BLaER1 treated with 17β-estradiol and CSF1 and Interleukin-3, amounts not matched to agents 10 nM and 100 nM (cell line): ENCODE measurements at regions not wholly inside any gene's neighbourhood (a gene's known extent, or its start where the extent isn't known, plus 50 kb on each side); places are given as distances from the start of the nearest gene placed in this dataset.

Experiments
- H3K27ac ChIP-seq, 11 experiments: shearing (Covaris generic); formaldehyde crosslinking; 2 replicates each; pipeline ENCODE4 v1.8.1; 2022
- H3K27me3 ChIP-seq, 11 experiments: shearing (Covaris generic); formaldehyde crosslinking; 2 replicates each; pipeline ENCODE4 v1.8.1; 2022
- H3K36me3 ChIP-seq, 11 experiments: shearing (Covaris generic); formaldehyde crosslinking; 2 replicates each; pipeline ENCODE4 v1.8.1; 2022
- H3K4me1 ChIP-seq, 10 experiments: shearing (Covaris generic); formaldehyde crosslinking; 2 replicates each; pipeline ENCODE4 v1.8.1; 2022
- H3K4me2 ChIP-seq, 11 experiments: shearing (Covaris generic); formaldehyde crosslinking; 2 replicates each; pipeline ENCODE4 v1.8.1; 2022
- H3K4me3 ChIP-seq, 10 experiments: shearing (Covaris generic); formaldehyde crosslinking; 2 replicates each; pipeline ENCODE4 v1.8.1; 2022
- H3K9ac ChIP-seq, 11 experiments: shearing (Covaris generic); formaldehyde crosslinking; 2 replicates each; pipeline ENCODE4 v1.8.1; 2022
- H3K9me3 ChIP-seq, 11 experiments: shearing (Covaris generic); formaldehyde crosslinking; replicated peaks in 1 of 11; 2 replicates each; pipeline ENCODE4 v1.8.1; 2022
- H4K20me1 ChIP-seq, 11 experiments: shearing (Covaris generic); formaldehyde crosslinking; 2 replicates each; pipeline ENCODE4 v1.8.1; 2022
- Cebpa-rat ChIP-seq, 11 experiments: shearing (Covaris generic); IDR thresholded peaks; 2 replicates each; pipeline ENCODE4 v1.8.1; 2022

DNA sequence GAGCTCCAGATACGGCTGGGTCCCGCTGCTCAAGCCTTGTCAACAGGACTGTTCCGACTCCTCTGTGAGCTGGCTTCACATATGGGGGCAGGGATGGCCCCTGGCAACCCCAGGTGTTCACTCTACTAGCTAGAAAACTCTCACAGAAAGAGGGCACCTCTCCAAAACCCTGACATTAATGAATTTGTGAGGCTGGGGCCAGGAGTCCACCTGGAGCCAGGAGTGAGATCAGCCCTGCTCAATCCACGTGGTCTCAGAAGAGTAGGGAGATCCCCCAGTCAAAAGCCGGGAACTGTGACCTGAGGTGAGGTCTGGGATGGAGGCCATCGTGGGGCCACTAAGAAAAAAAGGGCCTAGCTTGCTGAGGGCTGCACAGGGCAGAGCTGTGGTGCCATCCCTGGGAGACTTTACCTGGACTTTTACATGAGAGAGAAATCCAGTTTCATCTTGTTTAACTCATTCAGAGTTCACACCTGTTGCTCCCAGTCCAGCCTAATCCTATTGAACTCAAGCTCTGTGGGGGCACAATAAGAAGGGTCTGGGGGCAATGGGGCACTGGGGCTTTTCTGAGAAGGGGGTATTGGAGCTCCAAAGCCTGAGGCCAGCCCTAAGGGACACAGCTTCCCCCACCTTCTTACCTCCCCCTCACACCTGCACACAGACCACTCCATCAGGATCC lies 144.3 kb upstream of the MLN start:
- no peak overlapping the region for H3K9ac ChIP-seq
- no peak overlapping the region for H3K4me2 ChIP-seq
- no peak overlapping the region for H3K4me3 ChIP-seq
- H3K4me1 ChIP-seq, result peaks cover 0 to 38% (median 18%) of the 10 kb centered on the region in 10 experiments; a peak in 15 of 20 replicates
- H3K27me3 ChIP-seq, result no peaks in the 10 kb centered on the region
- no peak overlapping the region for H3K27ac ChIP-seq
- no peaks in the 10 kb centered on the region for H4K20me1 ChIP-seq
- H3K36me3 ChIP-seq, result no peaks in the 10 kb centered on the region
- no peaks in the 10 kb centered on the region for H3K9me3 ChIP-seq
- TF ChIP-seq Cebpa-rat (IDR thresholded peaks at IDR 0.05), result no peak

DNA sequence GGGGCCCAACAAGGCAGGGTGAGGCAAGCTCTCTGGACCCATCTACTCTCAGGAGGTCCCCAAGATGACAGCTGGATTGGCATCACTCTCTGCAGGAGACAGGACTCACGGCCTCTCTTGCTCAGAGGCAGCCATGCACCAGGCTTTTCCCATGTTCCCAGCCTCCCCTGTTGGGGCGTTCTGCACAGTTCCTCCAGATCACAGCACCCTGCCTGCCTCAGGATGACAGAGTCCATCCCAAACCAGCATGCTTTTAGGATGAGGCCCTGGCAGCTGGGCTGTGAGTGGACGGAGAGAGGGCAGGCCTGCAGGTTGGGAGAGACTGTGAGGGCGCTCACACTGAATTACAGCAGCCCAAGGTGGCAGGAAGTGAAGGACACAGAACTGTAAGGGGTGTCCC lies 143.2 kb upstream of the MLN start:
- H3K4me2 ChIP-seq, result peak overlapping the region in 2 of 11 experiments; percentile 29 to 30; a peak in 3 of 22 replicates
- no peaks in the 10 kb centered on the region for H3K27me3 ChIP-seq
- no peak overlapping the region for H3K27ac ChIP-seq
- no peaks in the 10 kb centered on the region for H4K20me1 ChIP-seq
- no peak overlapping the region for H3K4me3 ChIP-seq
- no peaks in the 10 kb centered on the region for H3K36me3 ChIP-seq
- H3K9ac ChIP-seq, result no peak overlapping the region
- H3K9me3 ChIP-seq, result no peaks in the 10 kb centered on the region
- TF ChIP-seq Cebpa-rat (IDR thresholded peaks at IDR 0.05), result no peak
- H3K4me1 ChIP-seq, result peaks cover 0 to 38% (median 26%) of the 10 kb centered on the region in 10 experiments; a peak in 14 of 20 replicates

DNA sequence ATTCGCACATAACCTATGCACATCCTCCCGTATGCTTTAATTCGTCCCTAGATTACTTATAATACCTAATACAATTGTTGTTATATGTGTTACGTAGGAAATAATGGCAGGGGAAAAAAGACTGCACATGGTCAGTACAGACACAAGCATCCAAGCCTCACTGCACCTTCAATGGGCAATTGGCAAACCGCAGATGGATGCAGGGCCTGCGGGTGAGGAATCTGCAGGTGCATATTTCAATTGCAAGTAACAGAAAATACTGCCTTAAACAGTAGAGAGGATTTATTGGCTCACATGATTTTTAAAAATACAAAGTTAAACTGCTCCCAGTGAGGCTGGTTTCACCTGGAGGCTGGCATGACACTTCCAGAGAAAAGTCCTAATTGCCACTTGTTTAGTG lies 142.1 kb upstream of the MLN start:
- Histone ChIP-seq H3K27me3 (no peaks in the 10 kb centered on the region), H3K27ac (no peak overlapping the region), H3K9me3 (no peaks in the 10 kb centered on the region), H3K4me3 (no peak overlapping the region), H3K4me2 (no peak overlapping the region), H3K9ac (no peak overlapping the region), H3K36me3 (no peaks in the 10 kb centered on the region), H3K4me1 (peaks cover 0 to 38% (median 26%) of the 10 kb centered on the region in 10 experiments; a peak in 15 of 20 replicates), H4K20me1 (no peaks in the 10 kb centered on the region)
- TF ChIP-seq Cebpa-rat (IDR thresholded peaks at IDR 0.05), result no peak

DNA sequence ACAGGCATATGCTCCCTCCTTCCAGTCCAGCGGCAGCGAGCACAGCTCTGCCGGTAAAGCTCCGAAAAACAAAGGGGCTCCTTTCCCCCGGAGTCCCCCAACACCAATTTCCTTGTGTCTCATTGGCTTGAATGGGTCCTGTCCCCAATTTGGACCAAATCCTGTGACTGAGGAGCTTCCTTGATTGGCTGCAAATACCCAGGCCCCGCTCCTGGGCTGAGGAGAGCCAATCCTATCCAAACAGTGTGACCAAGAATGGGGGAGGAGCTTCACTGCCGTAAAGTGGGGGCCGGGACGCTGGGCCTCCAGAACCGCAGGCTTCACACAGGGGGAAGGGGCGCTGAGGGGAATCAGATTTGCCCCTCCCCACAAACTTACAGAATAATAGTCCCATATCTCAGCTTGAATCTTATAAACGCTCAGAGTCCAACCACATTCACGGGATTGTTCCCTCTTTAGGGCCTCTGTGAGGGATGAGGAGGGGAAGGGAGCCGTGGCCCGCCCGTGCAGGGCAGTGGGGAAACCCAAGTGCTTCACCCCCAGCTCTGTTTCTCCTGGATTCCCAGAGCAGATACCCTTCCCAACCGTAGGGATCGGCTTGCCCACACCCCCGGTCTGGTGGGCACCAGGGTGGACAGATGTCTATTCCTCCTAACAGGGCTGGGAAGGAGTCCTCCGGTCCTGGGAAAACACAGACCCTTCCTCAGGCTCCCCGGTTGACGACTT lies 141.0 kb upstream of the MLN start:
- H4K20me1 ChIP-seq, result no peaks in the 10 kb centered on the region
- H3K36me3 ChIP-seq, result no peaks in the 10 kb centered on the region
- H3K4me1 ChIP-seq, result peaks cover 0 to 38% (median 26%) of the 10 kb centered on the region in 10 experiments; a peak in 15 of 20 replicates
- H3K4me2 ChIP-seq, result no peak overlapping the region
- H3K9ac ChIP-seq, result no peak overlapping the region
- no peak for TF ChIP-seq Cebpa-rat (IDR thresholded peaks at IDR 0.05)
- H3K9me3 ChIP-seq, result no peaks in the 10 kb centered on the region
- no peak overlapping the region for H3K27ac ChIP-seq
- H3K27me3 ChIP-seq, result no peaks in the 10 kb centered on the region
- no peak overlapping the region for H3K4me3 ChIP-seq

DNA sequence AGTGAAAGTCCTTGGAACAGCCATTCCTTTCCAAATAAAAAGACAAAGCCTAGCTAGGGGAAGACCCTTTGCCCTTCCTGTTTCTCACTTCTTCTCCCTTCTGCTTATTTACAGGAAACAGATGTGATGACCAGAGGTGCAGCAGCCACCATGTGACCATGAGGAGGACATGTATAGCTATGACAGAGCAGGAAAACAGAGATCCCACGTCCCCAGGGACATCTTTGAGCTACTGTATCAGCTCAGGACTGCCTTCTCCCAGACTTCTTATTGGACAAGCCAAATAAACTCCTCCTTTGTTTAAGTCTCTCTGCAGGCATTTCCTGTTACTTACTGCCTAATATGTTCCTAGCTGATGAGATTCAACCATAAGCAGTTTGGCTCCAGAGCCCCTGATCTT lies 133.1 kb upstream of the MLN start:
- H3K4me1 ChIP-seq, result peaks cover 17 to 31% (median 21%) of the 10 kb centered on the region in 10 experiments
- no peak overlapping the region; a peak in 1 of 22 replicates for H3K9ac ChIP-seq
- no peaks in the 10 kb centered on the region for H3K36me3 ChIP-seq
- no peaks in the 10 kb centered on the region for H4K20me1 ChIP-seq
- H3K9me3 ChIP-seq, result peaks cover 0 to 7% (median 0%) of the 10 kb centered on the region in 11 experiments; a peak in 2 of 22 replicates
- no peak overlapping the region for H3K4me3 ChIP-seq
- peak overlapping the region; percentile 1 to 65 (median 40); a peak in 19 of 22 replicates for H3K4me2 ChIP-seq
- H3K27me3 ChIP-seq, result no peaks in the 10 kb centered on the region
- peak overlapping the region in 7 of 11 experiments; percentile 13 to 72 (median 46); a peak in 9 of 22 replicates for H3K27ac ChIP-seq
- no peak for TF ChIP-seq Cebpa-rat (IDR thresholded peaks at IDR 0.05)

DNA sequence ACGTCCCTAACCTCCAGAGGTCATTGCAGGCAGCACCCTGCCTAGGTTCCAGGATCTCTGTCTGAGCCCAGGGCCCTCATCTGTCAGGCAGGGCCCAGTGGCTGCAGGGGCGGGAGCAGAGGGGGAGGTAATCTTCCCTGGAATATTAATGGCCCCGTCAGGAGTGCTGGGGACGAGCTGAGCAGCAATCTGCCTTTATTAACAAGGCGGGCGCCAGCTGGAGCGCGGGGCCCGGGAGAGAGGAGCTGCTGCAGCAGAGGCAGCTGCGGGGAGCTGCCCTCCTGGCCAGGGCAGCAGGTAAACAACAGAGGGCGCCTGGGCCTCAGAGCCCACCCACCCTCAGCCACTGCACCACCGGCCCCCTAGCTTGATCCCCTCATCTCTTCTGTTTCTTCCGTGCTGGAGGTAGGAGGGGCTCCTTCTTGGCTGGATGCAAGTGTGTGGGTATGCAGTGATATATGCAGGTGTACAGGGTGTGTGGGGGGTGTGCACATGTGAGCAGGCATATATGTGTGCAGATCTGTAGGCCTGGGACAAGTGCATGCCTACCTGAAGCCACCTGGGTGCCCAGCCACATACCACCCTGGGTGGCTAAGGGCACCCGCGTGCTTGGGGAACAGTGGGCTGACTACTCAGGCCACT lies 131.8 kb upstream of the MLN start:
- peaks cover 17 to 41% (median 26%) of the 10 kb centered on the region in 10 experiments for H3K4me1 ChIP-seq
- no peak overlapping the region for H3K9ac ChIP-seq
- no peak overlapping the region for H3K4me2 ChIP-seq
- no peaks in the 10 kb centered on the region for H4K20me1 ChIP-seq
- H3K27ac ChIP-seq, result peak overlapping the region in 1 of 11 experiments; percentile 52; a peak in 2 of 22 replicates
- TF ChIP-seq Cebpa-rat (IDR thresholded peaks at IDR 0.05), result no peak
- peaks cover 0 to 7% (median 0%) of the 10 kb centered on the region in 11 experiments; a peak in 2 of 22 replicates for H3K9me3 ChIP-seq
- H3K36me3 ChIP-seq, result no peaks in the 10 kb centered on the region
- no peak overlapping the region for H3K4me3 ChIP-seq
- no peaks in the 10 kb centered on the region for H3K27me3 ChIP-seq

DNA sequence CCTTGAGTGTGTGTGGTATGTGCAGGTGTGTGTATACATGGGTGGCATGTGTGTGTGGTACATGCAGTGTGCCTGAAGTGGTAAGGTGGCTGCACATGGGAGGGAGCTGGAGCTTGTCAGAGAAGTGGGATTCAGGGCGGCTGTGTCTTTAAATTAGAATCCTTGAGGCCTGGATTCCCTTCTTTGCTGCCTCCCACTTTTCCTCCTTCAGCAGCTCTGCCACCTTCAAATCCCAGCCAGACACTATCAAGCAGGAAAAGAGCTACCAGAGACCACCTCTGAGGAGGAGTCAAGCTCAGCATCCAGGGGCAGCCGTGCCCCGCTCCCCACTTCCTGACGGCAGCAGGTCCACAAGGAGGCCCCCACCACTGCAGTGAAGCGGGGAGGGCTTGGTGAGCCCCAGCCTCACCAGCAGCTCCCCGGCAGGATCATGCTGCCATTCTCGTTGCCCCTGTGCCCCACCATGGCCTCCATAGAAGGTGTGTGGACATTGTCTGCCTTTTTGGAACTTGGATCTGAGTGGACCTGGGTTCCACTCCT lies 131.0 kb upstream of the MLN start:
- H3K4me3 ChIP-seq, result no peak overlapping the region
- H3K27ac ChIP-seq, result no peak overlapping the region
- no peaks in the 10 kb centered on the region for H3K36me3 ChIP-seq
- no peaks in the 10 kb centered on the region for H3K27me3 ChIP-seq
- peaks cover 20 to 49% (median 34%) of the 10 kb centered on the region in 10 experiments for H3K4me1 ChIP-seq
- no peak for TF ChIP-seq Cebpa-rat (IDR thresholded peaks at IDR 0.05)
- H3K9ac ChIP-seq, result no peak overlapping the region
- peak overlapping the region in 2 of 11 experiments; percentile 35 to 44; a peak in 2 of 22 replicates for H3K4me2 ChIP-seq
- no peaks in the 10 kb centered on the region for H4K20me1 ChIP-seq
- H3K9me3 ChIP-seq, result peaks cover 0 to 7% (median 0%) of the 10 kb centered on the region in 11 experiments; a peak in 2 of 22 replicates

DNA sequence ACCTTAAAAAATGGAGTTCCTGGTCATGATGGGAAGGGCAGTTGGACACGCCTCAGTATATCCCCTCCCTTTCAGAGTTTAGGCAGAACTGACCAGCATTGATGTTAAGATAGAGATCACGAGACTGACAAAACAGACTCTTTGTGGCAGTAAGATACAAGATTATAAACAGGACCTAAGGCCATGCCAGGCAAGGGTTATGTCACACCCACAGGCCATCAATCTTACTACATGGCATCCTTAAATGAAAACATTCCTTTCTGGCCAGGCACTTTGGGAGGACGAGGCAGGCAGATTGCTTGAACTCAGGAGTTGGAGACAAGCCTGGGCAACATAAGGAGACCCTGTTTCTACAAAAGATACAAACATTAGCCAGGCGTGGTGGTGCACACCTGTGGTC lies 129.3 kb upstream of the MLN start:
- H3K36me3 ChIP-seq, result no peaks in the 10 kb centered on the region
- no peaks in the 10 kb centered on the region for H3K27me3 ChIP-seq
- no peaks in the 10 kb centered on the region for H4K20me1 ChIP-seq
- no peak overlapping the region for H3K4me2 ChIP-seq
- peaks cover 0 to 13% (median 11%) of the 10 kb centered on the region in 11 experiments; a peak in 16 of 22 replicates for H3K9me3 ChIP-seq
- H3K27ac ChIP-seq, result no peak overlapping the region
- H3K4me1 ChIP-seq, result peaks cover 24 to 59% (median 39%) of the 10 kb centered on the region in 10 experiments
- no peak overlapping the region for H3K9ac ChIP-seq
- H3K4me3 ChIP-seq, result no peak overlapping the region
- no peak for TF ChIP-seq Cebpa-rat (IDR thresholded peaks at IDR 0.05)

DNA sequence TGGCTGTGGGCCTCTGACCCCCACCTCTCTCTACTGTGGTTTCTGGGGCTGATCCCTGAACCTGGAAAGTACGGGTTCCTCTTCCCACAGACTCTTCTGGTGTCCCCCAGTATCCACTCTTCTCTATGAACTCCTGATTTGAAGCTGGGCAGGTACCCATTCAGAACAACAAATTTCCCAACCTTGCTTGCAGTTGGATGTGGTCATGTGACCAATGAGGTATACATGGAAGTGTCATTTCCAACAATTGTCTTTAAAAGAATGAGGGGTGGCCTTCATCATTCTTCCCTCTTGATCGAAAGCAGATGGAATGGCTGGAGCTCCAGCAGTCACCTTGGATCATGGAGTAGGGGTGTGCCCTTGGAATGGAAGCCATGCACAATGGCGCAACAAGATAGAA lies 128.0 kb upstream of the MLN start:
- H3K36me3 ChIP-seq, result no peaks in the 10 kb centered on the region
- no peaks in the 10 kb centered on the region for H3K27me3 ChIP-seq
- no peak for TF ChIP-seq Cebpa-rat (IDR thresholded peaks at IDR 0.05)
- H3K4me3 ChIP-seq, result no peak overlapping the region
- peaks cover 0 to 20% (median 13%) of the 10 kb centered on the region in 11 experiments; a peak in 16 of 22 replicates for H3K9me3 ChIP-seq
- H3K4me2 ChIP-seq, result 0 out of 22 replicates have a peak overlapping the region, but pooled peaks of 1 of the 11 experiments have one; percentile 51
- peaks cover 18 to 61% (median 37%) of the 10 kb centered on the region in 10 experiments for H3K4me1 ChIP-seq
- no peak overlapping the region for H3K27ac ChIP-seq
- no peaks in the 10 kb centered on the region for H4K20me1 ChIP-seq
- no peak overlapping the region for H3K9ac ChIP-seq
